Left forelimb (tissue), 1 donor: ENCODE measurements at regions not wholly inside any gene's neighbourhood (a gene's known extent, or its start where the extent isn't known, plus 50 kb on each side); places are given as distances from the start of the nearest gene placed in this dataset.

ENCODE experiments used
- DNase-seq: peaks from one replicate; pipeline ENCODE4 v3.0.0-alpha.2; 2018; ENCODE audit warnings: low spot score

- no peak for DNase-seq
Measured at GRCh38 chr2:78592491-78592890, 433.0 kb upstream of the REG3G start.

- DNase-seq: no peak
Measured at GRCh38 chr2:78601113-78601512, 424.4 kb upstream of the REG3G start.

- DNase-seq: no peak
Measured at GRCh38 chr2:78602862-78603261, 422.6 kb upstream of the REG3G start.

GRCh38 chr2:78606895-78607294, 418.6 kb upstream of the REG3G start:
- no peak for DNase-seq

GRCh38 chr2:78614726-78615125, 410.8 kb upstream of the REG3G start:
- no peak for DNase-seq

DNA sequence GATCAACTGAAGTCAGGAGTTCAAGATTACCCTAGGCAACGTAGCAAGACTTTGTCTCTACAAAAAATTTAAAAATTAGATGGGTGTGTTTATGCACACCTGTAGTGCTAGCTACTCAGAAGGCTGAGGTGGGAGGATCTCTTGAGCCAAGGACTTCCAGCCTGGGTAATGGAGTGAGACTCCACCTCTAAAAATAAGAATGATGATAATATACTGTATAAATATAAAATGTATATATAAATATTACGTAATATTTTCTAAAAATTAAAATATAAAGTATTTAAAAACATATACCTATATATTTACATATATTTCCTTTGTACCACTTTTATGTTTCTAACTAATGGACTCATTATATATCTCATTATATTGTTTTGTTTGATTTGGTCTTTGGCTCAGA, 409.5 kb upstream of the REG3G start:
- DNase-seq: no peak

- DNase-seq: no peak
Measured at GRCh38 chr2:78634425-78634824, 391.1 kb upstream of the REG3G start.

DNA sequence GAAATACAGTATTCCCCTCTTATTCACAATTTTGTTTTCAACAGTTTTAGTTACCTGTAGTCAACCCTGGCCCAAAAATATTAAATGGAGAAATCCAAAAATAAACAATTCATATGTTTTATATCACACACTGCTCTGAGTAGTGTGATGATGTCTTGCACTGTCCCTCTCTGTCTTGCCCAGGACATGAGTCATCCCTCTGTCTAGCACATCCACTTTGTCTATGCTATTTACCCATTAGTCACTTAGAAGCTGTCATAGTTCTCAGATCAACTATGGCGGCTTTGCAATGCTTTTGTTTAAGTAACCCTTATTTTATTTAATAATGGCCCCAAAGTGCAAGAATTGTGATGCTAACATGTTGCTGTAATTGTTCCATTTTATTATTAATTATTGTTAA, 380.6 kb upstream of the REG3G start:
- DNase-seq: no peak

GRCh38 chr2:78646533-78647364, 378.8 kb upstream of the REG3G start:
- DNase-seq: no peak

- no peak for DNase-seq
Measured at GRCh38 chr2:78648558-78648957, 376.9 kb upstream of the REG3G start.

DNA sequence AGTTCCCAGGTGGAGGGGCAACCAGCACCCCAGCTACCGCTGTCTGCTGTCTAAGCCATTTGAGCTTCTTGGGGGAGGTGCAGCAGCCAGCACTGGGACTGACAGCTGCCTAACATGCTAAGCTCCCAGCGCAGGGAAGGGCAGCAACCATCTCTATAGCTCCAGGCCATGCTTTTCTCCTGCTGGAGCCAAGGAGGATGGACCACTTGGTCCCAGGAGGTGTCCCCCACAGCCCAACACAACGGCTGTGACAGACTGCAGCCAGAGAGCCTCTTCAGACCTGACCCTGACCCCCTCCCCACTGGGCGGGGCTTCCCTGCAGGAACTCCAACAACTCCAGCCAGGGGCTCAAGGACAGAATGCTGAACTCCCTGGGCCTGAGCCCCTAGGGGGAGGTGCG, 370.6 kb upstream of the REG3G start:
- DNase-seq: no peak

GRCh38 chr2:78676921-78677696, 348.4 kb upstream of the REG3G start:
- no peak for DNase-seq

GRCh38 chr2:78677774-78678173, 347.7 kb upstream of the REG3G start:
- no peak for DNase-seq

DNA sequence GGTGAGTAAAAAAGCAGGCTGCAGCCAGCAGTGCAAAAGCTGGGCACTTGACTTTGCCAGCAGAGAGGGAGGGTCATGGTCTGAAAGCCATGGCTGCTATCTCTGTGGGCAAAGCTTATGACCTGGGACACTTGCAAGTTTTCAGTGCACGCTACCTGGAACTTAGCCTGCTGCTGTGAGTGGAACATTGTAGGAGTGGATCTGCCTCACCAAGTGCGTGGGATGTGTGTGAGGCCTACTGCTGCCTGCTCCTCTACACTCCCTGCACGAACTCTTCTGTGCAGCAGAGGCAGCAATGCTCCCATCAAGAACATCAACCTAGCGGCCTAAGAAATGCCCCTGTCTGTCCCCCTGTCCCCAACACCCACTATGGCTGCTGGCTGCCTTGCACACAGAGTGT, 344.1 kb upstream of the REG3G start:
- no peak for DNase-seq

DNA sequence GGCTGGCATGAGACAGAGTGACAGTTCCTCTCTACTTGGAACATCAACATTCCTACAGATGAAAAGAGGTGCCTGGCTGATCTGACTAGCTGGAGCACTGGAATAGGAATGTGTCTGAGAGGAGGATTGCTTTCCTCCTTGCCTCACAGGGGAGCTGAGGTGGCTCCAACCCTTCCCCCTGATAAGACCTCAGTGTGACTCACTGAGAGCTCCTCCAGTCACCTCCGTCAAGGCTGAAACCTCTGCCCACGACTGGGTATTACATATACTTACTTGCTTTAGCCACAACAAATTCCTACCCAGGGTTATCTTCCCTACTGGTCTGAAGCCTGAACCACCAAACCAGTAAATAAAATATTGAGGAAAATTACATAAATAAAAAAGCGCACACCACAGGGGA, 342.7 kb upstream of the REG3G start:
- no peak for DNase-seq

- no peak for DNase-seq
Measured at GRCh38 chr2:78686625-78687153, 338.8 kb upstream of the REG3G start.

DNA sequence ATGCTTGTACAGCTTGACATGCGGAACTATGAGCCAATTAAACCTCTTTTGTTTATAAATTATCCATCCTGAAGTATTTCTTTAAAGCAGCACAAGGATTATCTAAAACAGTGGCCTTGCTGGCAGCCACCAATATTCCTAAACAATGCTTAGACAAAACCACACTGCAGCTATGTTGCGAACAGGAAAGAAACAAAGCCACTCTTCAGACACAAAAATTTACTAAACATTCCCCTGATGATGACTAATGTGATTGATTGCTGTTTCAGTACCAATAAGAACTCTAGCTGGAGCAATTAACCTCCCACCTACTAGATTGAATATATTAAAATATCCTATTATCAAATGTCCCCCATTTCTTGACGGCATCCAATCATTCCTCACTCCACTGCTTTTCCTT, 325.8 kb upstream of the REG3G start:
- DNase-seq: no peak

- DNase-seq: no peak
Measured at GRCh38 chr2:78701546-78701945, 324.0 kb upstream of the REG3G start.

DNA sequence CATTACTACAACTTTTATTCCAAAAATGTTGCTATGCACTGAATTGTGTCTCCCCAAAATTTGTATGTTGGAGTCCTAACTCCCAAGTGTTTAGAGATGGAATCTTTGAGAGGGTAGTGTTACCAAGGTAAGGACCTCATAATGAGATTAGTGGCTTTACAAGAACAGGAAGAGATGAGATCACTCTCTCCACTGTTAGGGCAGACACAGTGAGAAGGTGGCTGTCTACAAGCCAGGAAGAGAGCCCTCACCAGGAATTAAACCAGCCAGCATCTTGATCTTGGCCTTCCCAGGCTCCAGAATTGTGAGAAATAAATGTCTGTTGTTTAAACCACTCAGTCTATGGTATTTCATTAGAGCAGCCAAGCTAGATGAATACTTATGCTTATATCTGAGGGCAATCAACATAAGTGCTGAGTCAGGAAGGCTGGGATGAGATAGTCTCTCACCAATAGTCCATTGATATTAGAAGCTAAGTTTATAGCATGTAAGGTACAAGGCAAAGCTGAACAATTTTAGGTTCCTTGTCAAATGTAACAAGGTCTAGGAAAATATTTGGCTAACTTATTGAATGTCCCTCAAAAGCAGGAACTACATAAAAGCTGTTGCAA, 317.6 kb upstream of the REG3G start:
- DNase-seq: no peak

- DNase-seq: no peak
Measured at GRCh38 chr2:78710632-78711375, 314.7 kb upstream of the REG3G start.

- no peak for DNase-seq
Measured at GRCh38 chr2:78715293-78715692, 310.2 kb upstream of the REG3G start.

DNA sequence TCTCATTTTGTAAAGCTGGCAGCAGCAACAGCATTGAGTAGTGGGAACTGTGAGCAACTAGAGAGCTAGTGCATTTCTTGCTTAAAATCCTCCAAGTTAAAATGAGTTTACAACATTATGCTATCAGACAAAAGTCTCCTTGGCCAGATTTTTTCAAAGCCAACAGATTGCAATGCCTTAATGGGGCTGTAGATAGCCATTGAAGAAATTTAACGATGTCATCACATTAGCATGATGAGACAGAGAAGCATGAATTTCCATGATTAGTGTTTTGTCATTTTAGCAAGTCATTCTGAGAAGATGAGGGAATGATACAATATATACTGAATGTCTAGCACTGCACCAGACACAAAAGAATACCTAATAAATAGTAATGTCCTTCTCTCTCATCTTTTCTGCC, 307.5 kb upstream of the REG3G start:
- no peak for DNase-seq
